Stimulated activated CD4-positive, alpha-beta T cell treated with anti-CD3 and anti-CD28 coated beads, Interleukin-15, amount 100 ng/mL, for 48 hours (primary cell): ENCODE measurements at regions not wholly inside any gene's neighbourhood (a gene's known extent, or its start where the extent isn't known, plus 50 kb on each side); places are given as distances from the start of the nearest gene placed in this dataset.
"Not testable (repeated sequence)": the region's sequence is repeated elsewhere in the genome, so short reads cannot be mapped to it uniquely, and the experiment has no call there.

Experiments used
- DNase-seq, 2 donors: peaks; one replicate each; pipeline ENCODE4 v3.0.0-alpha.2; 2020; ENCODE audit warnings: low read depth in 2 of 2

DNA sequence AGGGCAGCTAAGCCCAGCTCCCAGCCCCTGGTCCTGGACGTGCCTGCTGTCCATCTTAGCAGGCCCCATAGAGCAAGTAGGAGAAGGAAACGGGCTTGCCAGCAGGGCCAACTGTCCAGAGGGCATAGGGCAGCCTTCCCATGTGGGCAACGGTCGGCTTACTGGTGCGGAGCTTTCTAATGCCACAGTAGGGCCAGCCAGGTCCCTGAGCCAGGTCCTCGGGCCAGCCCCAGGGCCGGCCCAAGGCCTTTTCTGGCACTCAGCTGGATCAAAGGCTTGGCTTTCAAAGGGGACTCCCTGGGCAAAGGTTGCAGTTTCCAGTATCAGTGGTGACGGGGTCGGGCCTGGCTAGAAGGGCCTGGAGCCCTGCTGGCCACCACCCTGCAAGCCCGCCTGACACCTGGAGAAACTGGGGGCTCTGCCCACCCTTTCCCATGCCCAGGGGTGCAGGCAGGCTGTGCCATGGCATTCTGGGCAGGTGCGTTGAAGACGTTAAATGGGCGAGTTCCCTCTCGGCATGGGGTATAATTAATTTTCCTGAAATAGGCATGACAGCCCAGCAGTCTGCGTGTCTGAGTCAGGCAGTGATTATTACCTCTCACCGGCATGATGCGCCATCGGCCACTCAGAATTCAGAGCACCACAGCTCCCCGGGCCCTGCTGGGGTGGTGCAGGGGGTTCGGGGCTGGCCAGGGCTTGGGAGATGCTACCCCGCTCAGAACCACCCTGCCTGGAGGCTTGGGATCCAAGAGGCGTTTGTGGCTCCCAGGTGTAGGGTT is 4387.3 kb upstream of the TPTE start:
- not testable (repeated sequence) for DNase-seq

DNA sequence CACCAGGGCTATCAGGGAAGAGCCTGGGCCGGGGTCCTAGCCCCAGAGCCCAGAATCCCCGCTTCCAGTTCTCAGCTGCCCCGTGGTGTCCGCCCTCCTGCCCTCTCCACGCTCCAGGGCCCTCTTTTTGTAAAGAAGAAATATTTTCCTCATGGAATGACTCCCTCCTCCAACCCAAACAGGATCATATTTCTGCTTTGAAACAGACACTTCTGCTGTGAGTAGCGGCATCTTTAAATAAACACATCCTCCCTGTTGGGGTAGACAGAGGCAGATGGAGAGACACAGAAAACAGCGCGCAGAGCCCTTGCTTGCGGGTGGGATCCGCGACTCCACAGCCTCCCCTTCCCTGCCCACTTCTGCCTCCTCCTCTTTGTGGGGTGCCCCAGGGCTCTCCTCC is 4384.7 kb upstream of the TPTE start:
- not testable (repeated sequence) for DNase-seq

DNA sequence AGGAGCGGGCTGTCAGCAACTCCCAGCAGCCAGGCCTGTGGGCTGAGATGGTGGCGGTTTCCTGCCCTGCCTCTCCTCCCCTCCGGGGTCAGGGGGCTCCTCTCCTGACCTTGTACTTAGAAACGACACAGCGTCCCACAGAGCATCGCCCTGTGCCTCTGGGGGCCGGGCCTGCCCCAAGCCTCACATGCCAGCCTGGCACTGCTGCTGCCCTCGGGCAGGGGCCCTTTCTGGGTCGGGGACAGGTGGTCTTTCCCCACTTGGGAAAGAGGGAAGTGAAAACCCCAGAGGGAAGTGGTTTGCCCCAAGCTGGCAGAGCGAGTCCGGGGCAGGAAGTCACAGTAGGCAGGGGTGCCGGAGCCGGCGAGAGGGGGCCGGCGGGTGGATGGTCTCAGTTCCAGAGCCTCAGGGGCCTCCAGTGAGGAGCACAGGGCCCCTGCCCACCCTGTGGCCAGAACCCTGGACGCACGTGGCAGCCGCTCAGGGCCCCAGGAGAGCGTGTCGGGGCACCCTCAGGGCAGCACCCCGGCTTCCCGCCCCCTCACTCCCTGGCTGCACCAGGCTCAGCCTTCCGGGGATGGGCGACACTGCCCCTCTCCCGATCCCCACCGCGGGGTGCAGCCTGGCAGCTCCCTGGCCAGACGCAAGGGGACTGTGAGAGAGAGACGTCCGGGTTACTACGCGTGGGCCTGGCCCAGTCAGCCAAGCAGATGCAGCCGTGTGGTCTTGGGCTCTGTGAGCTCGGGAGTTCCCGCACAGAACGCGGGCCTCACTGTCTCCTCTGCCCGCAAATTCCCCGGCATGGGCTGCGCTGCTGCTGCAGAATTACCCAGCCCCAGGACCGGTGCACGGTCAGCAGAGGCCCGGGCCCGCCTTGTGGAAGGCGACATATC is 4382.9 kb upstream of the TPTE start:
- not testable (repeated sequence) for DNase-seq

DNA sequence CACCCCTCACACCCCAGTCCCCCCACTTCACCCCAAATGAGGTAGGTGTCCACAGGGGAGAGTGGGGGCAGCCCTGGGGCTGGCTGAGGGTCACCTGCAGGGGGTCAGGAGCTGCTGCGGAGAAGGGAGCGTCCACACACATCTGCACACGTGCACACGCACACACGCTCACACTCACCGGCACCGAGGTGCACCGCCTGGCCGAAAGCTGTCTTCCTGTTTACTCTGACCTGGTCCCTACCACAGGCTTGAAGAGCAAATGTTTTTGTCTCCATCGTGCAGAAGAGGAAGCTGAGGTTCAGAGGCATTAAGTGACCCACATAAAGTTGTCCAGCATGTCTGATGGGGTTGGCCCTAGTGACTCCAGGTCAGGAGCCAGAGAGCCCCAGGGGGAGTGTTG is 4382.1 kb upstream of the TPTE start:
- DNase-seq, result not testable (repeated sequence)

DNA sequence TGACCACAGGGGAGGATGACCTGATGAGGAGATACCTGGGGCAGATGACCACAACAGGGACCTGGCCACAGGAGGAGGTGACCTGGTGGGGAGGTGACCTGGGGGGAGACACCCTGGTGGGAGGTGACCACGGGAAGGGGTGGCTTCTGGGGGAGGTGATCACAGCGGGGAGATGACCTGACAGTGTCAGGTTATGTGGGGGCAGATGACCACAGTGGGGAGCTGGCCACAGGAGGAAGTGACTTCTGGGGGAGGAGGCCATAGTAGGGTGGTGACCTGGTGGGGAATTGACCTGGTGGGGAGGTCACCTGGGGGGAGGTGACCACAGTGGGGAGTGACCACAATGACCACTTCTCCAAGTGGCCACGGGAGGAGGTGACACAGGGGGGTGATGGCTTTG is 4381.5 kb upstream of the TPTE start:
- DNase-seq, result not testable (repeated sequence)

DNA sequence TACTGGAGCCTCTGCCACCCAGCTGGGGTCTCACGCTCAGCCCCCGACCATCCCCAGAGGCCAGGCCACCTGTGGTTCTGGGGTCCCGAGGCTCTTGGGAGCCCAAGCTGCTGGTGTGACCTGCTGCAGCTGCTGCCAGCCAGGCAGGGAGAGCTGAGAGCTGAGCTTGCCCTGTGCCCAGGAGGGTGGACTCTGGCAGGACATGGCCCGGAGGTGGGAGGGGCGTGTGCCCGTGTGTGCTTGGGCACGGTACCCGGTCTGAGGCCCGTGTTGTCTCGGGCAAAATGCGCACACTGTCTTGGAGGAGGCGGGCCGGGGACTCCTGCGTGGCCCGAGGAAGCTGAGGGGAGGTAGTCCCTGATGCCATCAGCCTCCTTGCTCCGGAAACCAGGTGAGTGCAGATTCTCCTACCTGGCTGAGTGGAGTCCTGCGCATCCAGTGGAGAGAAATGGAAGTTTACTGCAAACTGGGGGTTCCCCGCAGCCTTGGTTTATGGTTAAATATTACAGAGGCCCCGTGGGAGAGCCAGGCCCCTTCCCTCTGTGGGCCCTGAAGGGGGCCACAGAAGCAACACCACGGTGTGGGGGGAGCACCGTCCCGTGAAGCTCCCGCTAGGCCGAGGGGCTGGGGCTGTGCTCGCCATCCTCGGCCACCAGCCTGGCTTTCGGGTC is 4380.8 kb upstream of the TPTE start:
- DNase-seq, result not testable (repeated sequence)

DNA sequence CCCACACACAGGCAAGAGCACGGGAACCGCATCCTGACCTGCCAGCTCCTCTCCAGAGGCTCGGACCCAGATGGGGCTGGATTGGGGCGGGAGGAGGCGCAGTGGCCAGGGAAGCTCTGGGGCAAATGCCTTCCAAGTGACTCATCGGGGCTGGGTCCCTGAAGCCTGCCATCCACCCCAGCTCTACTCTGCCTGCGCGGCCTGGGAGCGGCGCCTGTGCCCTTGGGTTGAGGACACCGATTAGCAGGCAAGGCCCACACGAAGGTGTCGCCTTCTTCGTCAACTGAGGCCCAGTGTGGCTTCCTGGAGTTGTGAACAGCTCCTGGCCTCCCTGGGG is 4380.3 kb upstream of the TPTE start:
- not testable (repeated sequence) for DNase-seq

DNA sequence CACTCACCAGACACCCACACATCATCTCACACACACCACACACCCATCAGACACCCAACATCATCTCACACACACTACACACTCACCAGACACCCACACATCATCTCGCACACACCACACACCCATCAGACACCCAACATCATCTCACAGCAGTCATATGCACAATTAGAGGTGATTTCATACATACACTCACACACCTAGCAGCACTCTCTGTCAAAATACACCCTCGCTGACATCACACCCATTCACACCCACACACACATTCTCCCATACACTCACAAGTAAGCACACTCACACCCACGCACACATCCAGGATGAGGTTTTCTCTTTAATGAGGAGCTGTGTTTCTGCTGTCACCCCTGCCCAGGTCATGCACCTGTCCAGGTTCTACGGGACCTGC is 4368.2 kb upstream of the TPTE start:
- not testable (repeated sequence) for DNase-seq

DNA sequence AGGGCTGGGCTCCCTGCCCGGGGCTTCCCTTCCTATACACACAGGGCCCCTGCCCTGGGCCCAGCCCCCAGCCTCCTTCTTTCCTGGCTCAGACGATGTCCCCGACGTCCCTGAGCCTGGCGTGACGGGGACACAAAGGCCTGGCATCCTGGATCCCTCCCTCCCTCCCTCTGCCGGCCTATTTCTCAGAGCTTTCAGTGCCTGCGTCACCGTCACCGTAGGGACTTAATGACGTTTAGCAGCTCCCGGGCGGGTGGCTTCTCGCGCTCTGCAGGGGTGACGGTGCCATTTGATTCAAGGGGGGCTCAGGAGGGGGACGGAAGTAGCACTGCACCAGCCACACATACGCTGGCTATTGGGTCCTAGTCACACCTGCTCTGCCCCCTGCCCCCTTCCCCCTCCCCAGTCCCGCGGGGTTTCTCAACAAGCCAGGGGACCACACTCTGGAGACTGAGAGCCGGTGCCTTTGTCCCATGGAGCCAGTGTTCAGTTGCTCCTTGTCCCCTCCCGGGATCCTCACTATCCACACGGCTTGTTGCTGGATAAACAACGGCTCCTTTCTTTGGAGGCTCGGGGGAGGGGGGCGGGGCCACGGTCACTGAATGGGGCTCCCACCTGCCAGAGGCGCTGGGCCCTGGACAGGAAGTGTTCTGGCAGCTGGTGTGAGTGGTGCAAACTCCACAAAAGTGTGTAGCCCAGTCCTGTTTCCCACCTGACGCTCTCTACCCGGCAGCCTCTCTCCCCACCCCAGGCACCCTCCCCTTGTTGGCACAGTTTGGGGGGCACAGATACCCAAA is 4366.7 kb upstream of the TPTE start:
- not testable (repeated sequence) for DNase-seq

DNA sequence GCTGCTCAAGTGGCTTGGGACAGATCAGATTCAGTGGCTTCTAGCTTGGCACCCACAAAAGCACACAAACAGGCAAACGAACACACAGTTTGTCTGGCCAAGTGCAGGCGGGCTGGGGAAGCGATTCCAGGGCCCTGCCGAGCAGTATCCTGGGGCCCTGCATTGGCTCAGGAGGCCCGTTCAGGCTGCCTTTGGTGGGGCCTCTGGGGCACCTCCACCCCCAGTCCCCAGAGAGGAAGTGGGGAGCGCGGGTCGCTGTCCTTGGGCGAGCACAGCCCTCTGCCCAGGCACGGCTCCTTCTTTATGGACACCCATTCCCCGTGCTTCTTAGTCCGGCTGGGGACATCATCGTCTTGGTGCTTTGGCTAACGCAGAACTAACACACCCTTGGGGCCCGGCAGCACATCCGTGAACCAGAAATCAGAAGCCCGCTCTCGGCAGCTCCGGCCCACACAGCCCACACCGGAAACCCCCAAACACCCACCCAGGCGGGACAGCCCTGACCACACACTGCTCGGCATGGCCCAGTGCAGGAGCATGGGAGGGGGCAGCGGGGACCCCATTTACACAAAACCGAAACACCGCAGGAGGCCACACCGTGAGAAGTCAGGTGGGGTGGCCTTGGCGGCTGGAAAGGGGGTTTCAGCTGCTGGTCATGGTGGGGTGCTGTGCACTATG is 4364.5 kb upstream of the TPTE start:
- DNase-seq, result not testable (repeated sequence)

DNA sequence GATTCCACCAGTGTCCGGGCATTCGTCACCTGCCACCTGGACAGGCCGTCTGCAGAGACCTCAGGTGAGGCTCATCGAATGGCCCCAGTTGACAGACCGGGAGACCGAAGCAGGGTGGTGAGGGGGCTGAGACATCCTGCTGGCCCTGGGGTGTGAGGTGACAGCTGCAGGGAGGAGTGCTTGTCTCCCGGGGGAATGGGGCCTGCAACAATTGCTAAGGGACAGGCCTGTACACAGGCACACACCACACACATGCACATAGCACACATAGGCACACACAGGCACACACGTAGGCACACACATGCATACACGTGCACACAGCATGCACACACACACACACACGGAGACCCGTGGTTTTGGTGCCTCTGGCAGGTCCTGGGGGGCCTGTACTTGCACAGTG is 4363.9 kb upstream of the TPTE start:
- DNase-seq, result not testable (repeated sequence)

DNA sequence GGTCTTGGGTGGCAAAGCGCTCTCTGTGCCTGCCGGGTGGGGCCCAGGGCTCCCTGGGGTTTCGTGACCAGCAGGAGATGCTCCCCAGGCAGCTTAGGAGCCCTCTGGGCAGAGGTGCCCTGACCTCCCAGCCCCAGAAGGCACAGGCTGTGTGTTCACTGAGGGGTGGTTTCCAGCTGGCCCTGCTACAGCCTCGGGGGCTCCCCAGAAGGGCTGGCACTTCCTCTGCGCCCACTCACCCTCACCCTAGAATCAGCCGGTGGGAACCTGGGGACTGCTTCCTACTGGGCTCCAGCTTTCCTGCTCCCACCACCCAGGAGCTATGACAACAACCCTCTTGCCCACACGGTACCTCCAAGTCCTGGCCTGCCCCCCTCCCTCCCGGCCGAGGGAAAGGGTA is 4363.2 kb upstream of the TPTE start:
- DNase-seq, result not testable (repeated sequence)
